Immature natural killer cell (primary cell): ENCODE measurements at regions not wholly inside any gene's neighbourhood (a gene's known extent, or its start where the extent isn't known, plus 50 kb on each side); places are given as distances from the start of the nearest gene placed in this dataset.
"Not testable (repeated sequence)": the region's sequence is repeated elsewhere in the genome, so short reads cannot be mapped to it uniquely, and the experiment has no call there.

Experiments used
- DNase-seq, 3 donors: peaks; one replicate each; pipeline ENCODE4 v3.0.0; 2022; ENCODE audit warnings: mixed read lengths in 1 of 3
- H3K27ac Mint-ChIP-seq, 6 donors: one replicate each; pipeline ENCODE4 v1.8.0; 2020; ENCODE audit warnings: mixed read lengths in 6 of 6, mild to moderate bottlenecking in 5 of 6, inconsistent platforms in 4 of 6, moderate library complexity in 3 of 6
- H3K27me3 Mint-ChIP-seq, 3 donors: one replicate each; pipeline ENCODE4 v1.8.0; 2020 to 2021; ENCODE audit warnings: low read depth in 3 of 3, mild to moderate bottlenecking in 3 of 3, mixed read lengths in 3 of 3, moderate library complexity in 3 of 3, inconsistent platforms in 1 of 3
- H3K36me3 Mint-ChIP-seq, 3 donors: one replicate each; pipeline ENCODE4 v1.8.0; 2020; ENCODE audit warnings: mixed read lengths in 3 of 3, inconsistent platforms in 2 of 3, mild to moderate bottlenecking in 2 of 3
- H3K4me1 Mint-ChIP-seq, 2 donors: one replicate each; pipeline ENCODE4 v1.8.0; 2020; ENCODE audit warnings: inconsistent platforms in 2 of 2, mild to moderate bottlenecking in 2 of 2, mixed read lengths in 2 of 2, moderate library complexity in 1 of 2
- H3K4me3 Mint-ChIP-seq, 5 donors: one replicate each; pipeline ENCODE4 v1.8.0; 2020; ENCODE audit warnings: mild to moderate bottlenecking in 5 of 5, mixed read lengths in 5 of 5, inconsistent platforms in 3 of 5, moderate library complexity in 3 of 5
- H3K9me3 Mint-ChIP-seq, 6 donors: one replicate each; pipeline ENCODE4 v1.8.0; 2020; ENCODE audit warnings: mild to moderate bottlenecking in 6 of 6, mixed read lengths in 6 of 6, inconsistent platforms in 4 of 6, moderate library complexity in 3 of 6

GRCh38 chr20:56736285-56736857 lies 107.3 kb downstream of the TFAP2C start:
- Mint-ChIP-seq H3K9me3 (no peaks in the 10 kb centered on the region), H3K4me3 (no peak overlapping the region), H3K27me3 (peaks cover 5 to 21% (median 6%) of the 10 kb centered on the region in 3 donors), H3K36me3 (no peaks in the 10 kb centered on the region), H3K27ac (no peak overlapping the region), H3K4me1 (no peaks in the 10 kb centered on the region)
- no peak for DNase-seq

GRCh38 chr20:56744325-56744821 lies 115.3 kb downstream of the TFAP2C start:
- H3K4me1 Mint-ChIP-seq, H3K27me3 Mint-ChIP-seq, H3K36me3 Mint-ChIP-seq, H3K27ac Mint-ChIP-seq, DNase-seq, H3K4me3 Mint-ChIP-seq, H3K9me3 Mint-ChIP-seq: not testable (repeated sequence)

GRCh38 chr20:56748476-56749377 lies 119.6 kb downstream of the TFAP2C start:
- Mint-ChIP-seq H3K4me1 (no peaks in the 10 kb centered on the region), H3K36me3 (no peaks in the 10 kb centered on the region), H3K27ac (no peak overlapping the region), H3K27me3 (peaks cover 4 to 10% (median 4%) of the 10 kb centered on the region in 3 donors), H3K9me3 (no peaks in the 10 kb centered on the region), H3K4me3 (no peak overlapping the region)
- DNase-seq, result no peak

GRCh38 chr20:56750430-56750829 lies 121.3 kb downstream of the TFAP2C start:
- Mint-ChIP-seq H3K27me3 (peaks cover 8 to 10% (median 10%) of the 10 kb centered on the region in 3 donors), H3K36me3 (no peaks in the 10 kb centered on the region), H3K4me1 (no peaks in the 10 kb centered on the region), H3K27ac (no peak overlapping the region), H3K4me3 (no peak overlapping the region), H3K9me3 (no peaks in the 10 kb centered on the region)
- no peak for DNase-seq

GRCh38 chr20:56752274-56752673 lies 123.2 kb downstream of the TFAP2C start:
- no peak overlapping the region for H3K27ac Mint-ChIP-seq
- peaks cover 8 to 10% (median 9%) of the 10 kb centered on the region in 3 donors for H3K27me3 Mint-ChIP-seq
- no peaks in the 10 kb centered on the region for H3K9me3 Mint-ChIP-seq
- H3K36me3 Mint-ChIP-seq, result no peaks in the 10 kb centered on the region
- DNase-seq, result no peak
- H3K4me1 Mint-ChIP-seq, result no peaks in the 10 kb centered on the region
- H3K4me3 Mint-ChIP-seq, result no peak overlapping the region

- Mint-ChIP-seq H3K27me3 (peaks cover 5 to 13% (median 10%) of the 10 kb centered on the region in 3 donors), H3K4me1 (no peaks in the 10 kb centered on the region), H3K27ac (no peak overlapping the region), H3K4me3 (no peak overlapping the region), H3K9me3 (peaks cover 0 to 4% (median 0%) of the 10 kb centered on the region in 6 donors), H3K36me3 (no peaks in the 10 kb centered on the region)
- no peak for DNase-seq
These were observed 126.1 kb downstream of the TFAP2C start for GRCh38 chr20:56755201-56755600.

- H3K27me3 Mint-ChIP-seq, result peaks cover 3 to 11% (median 9%) of the 10 kb centered on the region in 3 donors
- DNase-seq, H3K36me3 Mint-ChIP-seq, H3K4me1 Mint-ChIP-seq, H3K27ac Mint-ChIP-seq, H3K9me3 Mint-ChIP-seq, H3K4me3 Mint-ChIP-seq: not testable (repeated sequence)
These were observed 127.6 kb downstream of the TFAP2C start for GRCh38 chr20:56756658-56757057.

- peaks cover 1 to 11% (median 8%) of the 10 kb centered on the region in 3 donors for H3K27me3 Mint-ChIP-seq
- H3K4me3 Mint-ChIP-seq, result no peak overlapping the region
- H3K27ac Mint-ChIP-seq, result no peak overlapping the region
- peaks cover 0 to 4% (median 0%) of the 10 kb centered on the region in 6 donors for H3K9me3 Mint-ChIP-seq
- H3K4me1 Mint-ChIP-seq, result no peaks in the 10 kb centered on the region
- no peak for DNase-seq
- H3K36me3 Mint-ChIP-seq, result no peaks in the 10 kb centered on the region
These were observed 129.6 kb downstream of the TFAP2C start for GRCh38 chr20:56758706-56759105.

- H3K36me3 Mint-ChIP-seq, result no peaks in the 10 kb centered on the region
- H3K27ac Mint-ChIP-seq, result no peak overlapping the region
- no peak overlapping the region for H3K4me3 Mint-ChIP-seq
- H3K9me3 Mint-ChIP-seq, result peaks cover 0 to 4% (median 0%) of the 10 kb centered on the region in 6 donors
- no peaks in the 10 kb centered on the region for H3K4me1 Mint-ChIP-seq
- DNase-seq, result no peak
- peaks cover 1 to 7% (median 6%) of the 10 kb centered on the region in 3 donors for H3K27me3 Mint-ChIP-seq
These were observed 130.7 kb downstream of the TFAP2C start for GRCh38 chr20:56759741-56760278.

GRCh38 chr20:56760610-56761009 lies 131.5 kb downstream of the TFAP2C start:
- Mint-ChIP-seq H3K9me3 (peaks cover 0 to 4% (median 0%) of the 10 kb centered on the region in 6 donors), H3K27ac (no peak overlapping the region), H3K4me3 (no peak overlapping the region), H3K4me1 (no peaks in the 10 kb centered on the region), H3K27me3 (peaks cover 1 to 5% (median 4%) of the 10 kb centered on the region in 3 donors), H3K36me3 (no peaks in the 10 kb centered on the region)
- no peak for DNase-seq

GRCh38 chr20:56761393-56761792 lies 132.3 kb downstream of the TFAP2C start:
- Mint-ChIP-seq H3K4me3 (no peak overlapping the region), H3K27me3 (peaks cover 1 to 5% (median 3%) of the 10 kb centered on the region in 3 donors), H3K9me3 (peaks cover 0 to 4% (median 0%) of the 10 kb centered on the region in 6 donors), H3K36me3 (no peaks in the 10 kb centered on the region), H3K27ac (no peak overlapping the region), H3K4me1 (no peaks in the 10 kb centered on the region)
- DNase-seq, result no peak

GRCh38 chr20:56762401-56762800 lies 133.3 kb downstream of the TFAP2C start:
- no peak overlapping the region for H3K27ac Mint-ChIP-seq
- peaks cover 1 to 5% (median 3%) of the 10 kb centered on the region in 3 donors for H3K27me3 Mint-ChIP-seq
- no peak for DNase-seq
- H3K36me3 Mint-ChIP-seq, result no peaks in the 10 kb centered on the region
- H3K4me3 Mint-ChIP-seq, result no peak overlapping the region
- H3K9me3 Mint-ChIP-seq, result peaks cover 0 to 3% (median 0%) of the 10 kb centered on the region in 6 donors
- H3K4me1 Mint-ChIP-seq, result no peaks in the 10 kb centered on the region

- H3K9me3 Mint-ChIP-seq, result no peaks in the 10 kb centered on the region
These were observed 133.7 kb downstream of the TFAP2C start for GRCh38 chr20:56762829-56763228.

GRCh38 chr20:56764671-56765070 lies 135.6 kb downstream of the TFAP2C start:
- Mint-ChIP-seq H3K4me3 (no peak overlapping the region), H3K4me1 (no peaks in the 10 kb centered on the region), H3K27me3 (peaks cover under 1 to 4% (median 1%) of the 10 kb centered on the region in 3 donors), H3K36me3 (no peaks in the 10 kb centered on the region), H3K27ac (no peak overlapping the region), H3K9me3 (peaks cover 0 to 3% (median 0%) of the 10 kb centered on the region in 6 donors)
- no peak for DNase-seq

More at GRCh38 chr20:56762829-56763228, 133.7 kb downstream of the TFAP2C start:
- Mint-ChIP-seq H3K27me3 (peaks cover 1 to 5% (median 2%) of the 10 kb centered on the region in 3 donors), H3K4me1 (no peaks in the 10 kb centered on the region), H3K4me3 (no peak overlapping the region), H3K27ac (no peak overlapping the region), H3K36me3 (no peaks in the 10 kb centered on the region)
- no peak for DNase-seq
